ENCODE measurements at regions not wholly inside any gene's neighbourhood (a gene's known extent, or its start where the extent isn't known, plus 50 kb on each side); places are given as distances from the start of the nearest gene placed in this dataset.

- no peak for TF ChIP-seq CTCF (conservative IDR thresholded peaks at IDR 0.05; ENCODE audit: low read length)
- TF ChIP-seq EZH2phosphoT487 (IDR thresholded peaks at IDR 0.05; ENCODE audit: borderline replicate concordance, low read depth, low read length) = no peak
Observed at GRCh38 chr1:187236676-187237075, 407.9 kb downstream of the PLA2G4A start.

Measured in OCI-LY7 (cell line).